ENCODE measurements at regions not wholly inside any gene's neighbourhood (a gene's known extent, or its start where the extent isn't known, plus 50 kb on each side); places are given as distances from the start of the nearest gene placed in this dataset.

- TF ChIP-seq CTCF (IDR thresholded peaks at IDR 0.05) (no peak), POLR2A (IDR thresholded peaks at IDR 0.05) (no peak)
Observed at GRCh38 chr10:28408237-28408777, 105.4 kb upstream of the MPP7 start.
